Adrenal gland (tissue), 5 donors: ENCODE measurements at regions not wholly inside any gene's neighbourhood (a gene's known extent, or its start where the extent isn't known, plus 50 kb on each side); places are given as distances from the start of the nearest gene placed in this dataset.
"Not testable (repeated sequence)": the region's sequence is repeated elsewhere in the genome, so short reads cannot be mapped to it uniquely, and the experiment has no call there.

Experiments used
- CTCF ChIP-seq, 6 experiments: fragments of 450-650 bp in 4 of 6; fragments of 200-600 bp in 2 of 6; sonication (generic) in 1 of 6; IDR thresholded peaks; 1 replicate in 5 of 6; 2 replicates in 1 of 6; pipeline versions ENCODE4 v1.5.1 to v1.8.0; 2016 to 2021; ENCODE audit warnings: antibody characterized with exemption in 6 of 6, mild to moderate bottlenecking in 2 of 6, moderate library complexity in 1 of 6
- POLR2A ChIP-seq, 2 donors: fragments of 450-650 bp; IDR thresholded peaks; one replicate each; pipeline ENCODE4 v1.6.1; 2017; ENCODE audit warnings: antibody characterized with exemption in 2 of 2, mild to moderate bottlenecking in 2 of 2, moderate library complexity in 1 of 2
- donor health status: DM: no; HTN: no; CAD: no.

GRCh38 chr13:18822655-18823639 lies 358.7 kb downstream of the TUBA3C start:
- not testable (repeated sequence) for TF ChIP-seq CTCF, POLR2A (IDR thresholded peaks at IDR 0.05)
